Keratinocyte (primary cell): ENCODE measurements at regions not wholly inside any gene's neighbourhood (a gene's known extent, or its start where the extent isn't known, plus 50 kb on each side); places are given as distances from the start of the nearest gene placed in this dataset.

Source experiments
- DNase-seq: peaks from one replicate; pipeline ENCODE4 v3.0.0-alpha.2; 2011; ENCODE audit warnings: low read depth, missing footprints, low spot score
- FAIRE-seq: peaks from 2 replicates; lab custom pipeline; 2011; peaks lifted over from hg19 to GRCh38; lab: Jason Lieb, UNC
- H2AFZ ChIP-seq: 2 replicates; pipeline ENCODE4 v1.6.0; 2012; ENCODE audit warnings: low read length, control low read depth, inconsistent platforms; ENCODE audit not compliant: control insufficient read depth
- H3K27ac ChIP-seq: 2 replicates; pipeline ENCODE4 v1.5.1; 2011; ENCODE audit warnings: low read length; ENCODE audit not compliant: control insufficient read depth, insufficient read depth
- H3K27me3 ChIP-seq: 3 replicates; pipeline ENCODE4 v1.6.0; 2011; ENCODE audit warnings: low read length; ENCODE audit not compliant: control insufficient read depth, insufficient read depth; ENCODE audit errors: extremely low read depth
- H3K36me3 ChIP-seq, 2 experiments: 2 replicates in 1 of 2; 3 replicates in 1 of 2; pipeline ENCODE4 v1.5.1; 2011; ENCODE audit warnings: low read length in 2 of 2, mild to moderate bottlenecking in 1 of 2; ENCODE audit not compliant: control insufficient read depth in 2 of 2, insufficient read depth in 2 of 2; ENCODE audit errors: extremely low read depth in 1 of 2
- H3K4me1 ChIP-seq: 3 replicates; pipeline ENCODE4 v1.5.1; 2011; ENCODE audit warnings: low read length; ENCODE audit not compliant: control insufficient read depth, insufficient read depth; ENCODE audit errors: extremely low read depth
- H3K4me2 ChIP-seq: 3 replicates; pipeline ENCODE4 v1.6.0; 2011; ENCODE audit warnings: low read depth, low read length; ENCODE audit not compliant: control insufficient read depth, insufficient read depth; ENCODE audit errors: extremely low read depth
- H3K4me3 ChIP-seq, 3 experiments: fragments of 200-600 bp in 1 of 3; sonication (generic) in 1 of 3; 2 replicates in 2 of 3; 3 replicates in 1 of 3; pipeline ENCODE4 v1.5.1; 2011 to 2016; ENCODE audit warnings: low read length in 3 of 3, mild to moderate bottlenecking in 3 of 3, control low read depth in 2 of 3, inconsistent platforms in 1 of 3, low read depth in 1 of 3, mixed read lengths in 1 of 3, mixed run types in 1 of 3, moderate library complexity in 1 of 3; ENCODE audit not compliant: control insufficient read depth in 2 of 3, insufficient read depth in 2 of 3; ENCODE audit errors: extremely low read depth in 1 of 3
- H3K79me2 ChIP-seq: 2 replicates; pipeline ENCODE4 v1.6.0; 2012; ENCODE audit warnings: low read length; ENCODE audit not compliant: control insufficient read depth, insufficient read depth
- H3K9ac ChIP-seq: 3 replicates; pipeline ENCODE4 v1.6.0; 2011; ENCODE audit warnings: low read length; ENCODE audit not compliant: control insufficient read depth, insufficient read depth; ENCODE audit errors: extremely low read depth
- H3K9me1 ChIP-seq: 3 replicates; pipeline ENCODE4 v1.6.0; 2011; ENCODE audit warnings: low read length; ENCODE audit not compliant: control insufficient read depth, insufficient read depth; ENCODE audit errors: extremely low read depth
- H3K9me3 ChIP-seq: 2 replicates; pipeline ENCODE4 v1.5.1; 2012; ENCODE audit warnings: low read depth, low read length; ENCODE audit not compliant: control insufficient read depth
- H4K20me1 ChIP-seq: 3 replicates; pipeline ENCODE4 v1.6.0; 2011; ENCODE audit warnings: low read length; ENCODE audit not compliant: control insufficient read depth, insufficient read depth; ENCODE audit errors: extremely low read depth
- CTCF ChIP-seq, 3 experiments: IDR thresholded peaks in 1 of 3; conservative IDR thresholded peaks in 1 of 3; optimal IDR thresholded peaks in 1 of 3; 2 replicates in 2 of 3; 3 replicates in 1 of 3; pipeline versions ENCODE3 to v1.5.1; 2011; ENCODE audit warnings: low read length in 3 of 3, mild to moderate bottlenecking in 3 of 3, moderate library complexity in 2 of 3, control low read depth in 1 of 3, inconsistent platforms in 1 of 3; ENCODE audit not compliant: insufficient read depth in 2 of 3; ENCODE audit errors: extremely low read depth in 1 of 3
- EZH2 ChIP-seq: IDR thresholded peaks from one replicate; pipeline ENCODE4 v1.6.1; 2012; ENCODE audit warnings: inconsistent platforms, mild to moderate bottlenecking, low read length, moderate library complexity
- dilution Hi-C: fragments of 300-500 bp; cut with MboI; formaldehyde crosslinking; loops from one replicate; pipeline ENCODE4 v1.7.0; 2020; ENCODE audit warnings: low sequenced_read_pairs; ENCODE audit not compliant: extremely low pct_ligation_motif_present

- Histone ChIP-seq H3K79me2 (no peaks in the 10 kb centered on the region), H3K36me3 (no peaks in the 10 kb centered on the region), H2AFZ (no peak overlapping the region), H3K27me3 (no peaks in the 10 kb centered on the region), H3K9me1 (no peaks in the 10 kb centered on the region), H3K9ac (no peak overlapping the region), H3K4me1 (no peaks in the 10 kb centered on the region), H3K27ac (no peak overlapping the region), H3K9me3 (no peaks in the 10 kb centered on the region), H4K20me1 (no peaks in the 10 kb centered on the region), H3K4me2 (no peak overlapping the region), H3K4me3 (no peak overlapping the region)
- no peak for TF ChIP-seq CTCF (optimal IDR thresholded peaks at IDR 0.05 in 1 of 3, IDR thresholded peaks at IDR 0.05 in 1 of 3, conservative IDR thresholded peaks at IDR 0.05 in 1 of 3; ENCODE audit: extremely low read depth in 1 of 3, insufficient read depth in 2 of 3, low read length in 3 of 3)
- no peak for TF ChIP-seq EZH2
- no peak for FAIRE-seq
- DNase-seq = no peak
- dilution Hi-C loops = no loop called here
Measured at GRCh38 chr6:99019381-99019780, 71.6 kb upstream of the FBXL4 start.

- H2AFZ ChIP-seq = no peak overlapping the region
- no peaks in the 10 kb centered on the region for H3K9me3 ChIP-seq
- no peaks in the 10 kb centered on the region for H3K79me2 ChIP-seq
- H3K27me3 ChIP-seq = no peaks in the 10 kb centered on the region
- no peak overlapping the region for H3K4me3 ChIP-seq
- no peaks in the 10 kb centered on the region for H3K9me1 ChIP-seq
- H3K9ac ChIP-seq = no peak overlapping the region
- dilution Hi-C loops = no loop called here
- TF ChIP-seq CTCF (optimal IDR thresholded peaks at IDR 0.05 in 1 of 3, IDR thresholded peaks at IDR 0.05 in 1 of 3, conservative IDR thresholded peaks at IDR 0.05 in 1 of 3; ENCODE audit: extremely low read depth in 1 of 3, insufficient read depth in 2 of 3, low read length in 3 of 3) (no peak), EZH2 (no peak)
- H4K20me1 ChIP-seq = no peaks in the 10 kb centered on the region
- no peak overlapping the region for H3K27ac ChIP-seq
- H3K4me1 ChIP-seq = no peaks in the 10 kb centered on the region
- H3K4me2 ChIP-seq = no peak overlapping the region
- DNase-seq = no peak
- FAIRE-seq = no peak
- H3K36me3 ChIP-seq = no peaks in the 10 kb centered on the region
Measured at GRCh38 chr6:99017150-99017549, 69.4 kb upstream of the FBXL4 start.
